HL-60 (cell line): ENCODE measurements at regions not wholly inside any gene's neighbourhood (a gene's known extent, or its start where the extent isn't known, plus 50 kb on each side); places are given as distances from the start of the nearest gene placed in this dataset.

Source experiments
- CTCF ChIP-seq: IDR thresholded peaks from one replicate; pipeline ENCODE4 v1.5.1; 2011; ENCODE audit warnings: low read length, control low read depth, inconsistent platforms; ENCODE audit not compliant: insufficient read depth
- GABPA ChIP-seq: IDR thresholded peaks from 2 replicates; pipeline ENCODE4 v1.6.1; 2012; ENCODE audit warnings: low read depth
- POLR2AphosphoS5 ChIP-seq: IDR thresholded peaks from 2 replicates; pipeline ENCODE4 v1.6.1; 2012; ENCODE audit warnings: low read depth
- REST ChIP-seq: IDR thresholded peaks from 2 replicates; pipeline ENCODE4 v1.6.1; 2012; ENCODE audit warnings: low read depth; ENCODE audit not compliant: insufficient replicate concordance
- SPI1 ChIP-seq: IDR thresholded peaks from 2 replicates; pipeline ENCODE4 v1.6.1; 2012; ENCODE audit warnings: low read depth, mild to moderate bottlenecking, borderline replicate concordance

GRCh38 chr7:144982133-144982532 is 146.3 kb upstream of the TPK1 start:
- TF ChIP-seq CTCF = no peak
- no peak for TF ChIP-seq POLR2AphosphoS5
- no peak for TF ChIP-seq REST
- no peak for TF ChIP-seq GABPA
- TF ChIP-seq SPI1 = no peak
